ENCODE measurements at regions not wholly inside any gene's neighbourhood (a gene's known extent, or its start where the extent isn't known, plus 50 kb on each side); places are given as distances from the start of the nearest gene placed in this dataset.
"Not testable (repeated sequence)": the region's sequence is repeated elsewhere in the genome, so short reads cannot be mapped to it uniquely, and the experiment has no call there.

- H2AFZ ChIP-seq (ENCODE audit: low read length), result no peak overlapping the region
- no peaks in the 10 kb centered on the region for H3K79me2 ChIP-seq (ENCODE audit: low read length)
- peaks cover 2% of the 10 kb centered on the region; the same call in 1 of the 2 replicates for H3K4me1 ChIP-seq (ENCODE audit: low read length)
- H3K36me3 ChIP-seq (replicated peaks; ENCODE audit: insufficient read depth, low read length), result no peaks in the 10 kb centered on the region
- no peaks in the 10 kb centered on the region for H4K20me1 ChIP-seq (ENCODE audit: insufficient read depth, low read length)
- no peak overlapping the region for H3K9ac ChIP-seq (ENCODE audit: low read length)
- TF ChIP-seq EZH2 (optimal IDR thresholded peaks at IDR 0.05; ENCODE audit: low read depth, low read length) (no peak), CTCF (IDR thresholded peaks at IDR 0.05; ENCODE audit: low read length) (no peak), EZH2phosphoT487 (IDR thresholded peaks at IDR 0.05; ENCODE audit: low read length) (no peak)
- DNase-seq, result no peak
- H3K9me3 ChIP-seq (replicated peaks; ENCODE audit: insufficient read depth, low read length), result no peaks in the 10 kb centered on the region
- no peak overlapping the region for H3K4me3 ChIP-seq (ENCODE audit: low read length)
- H3K27ac ChIP-seq (ENCODE audit: low read length), result no peak overlapping the region
- no peaks in the 10 kb centered on the region for H3K9me2 ChIP-seq (replicated peaks; ENCODE audit: insufficient read depth, low read length)
- peaks cover 3% of the 10 kb centered on the region; the same call in 1 of the 2 replicates for H3K27me3 ChIP-seq (replicated peaks; ENCODE audit: insufficient read depth, low read length)
- no peaks in the 10 kb centered on the region for H3F3A ChIP-seq (ENCODE audit: insufficient read depth, low read length)
- no peak overlapping the region for H3K4me2 ChIP-seq (ENCODE audit: low read depth, low read length)
Measured at GRCh38 chr15:22259881-22260421, 179.6 kb downstream of the OR4M2 start.

- TF ChIP-seq CTCF (IDR thresholded peaks at IDR 0.05; ENCODE audit: low read length) (no peak), EZH2 (optimal IDR thresholded peaks at IDR 0.05; ENCODE audit: low read depth, low read length) (no peak), EZH2phosphoT487 (IDR thresholded peaks at IDR 0.05; ENCODE audit: low read length) (no peak)
- Histone ChIP-seq H3F3A (ENCODE audit: insufficient read depth, low read length) (no peaks in the 10 kb centered on the region), H3K4me1 (ENCODE audit: low read length) (no peaks in the 10 kb centered on the region), H4K20me1 (ENCODE audit: insufficient read depth, low read length) (no peaks in the 10 kb centered on the region), H3K27ac (ENCODE audit: low read length) (no peak overlapping the region), H3K79me2 (ENCODE audit: low read length) (no peaks in the 10 kb centered on the region), H3K9me3 (replicated peaks; ENCODE audit: insufficient read depth, low read length) (no peaks in the 10 kb centered on the region), H2AFZ (ENCODE audit: low read length) (no peak overlapping the region), H3K4me2 (ENCODE audit: low read depth, low read length) (no peak overlapping the region), H3K4me3 (ENCODE audit: low read length) (no peak overlapping the region), H3K27me3 (replicated peaks; ENCODE audit: insufficient read depth, low read length) (no peaks in the 10 kb centered on the region), H3K36me3 (replicated peaks; ENCODE audit: insufficient read depth, low read length) (no peaks in the 10 kb centered on the region), H3K9ac (ENCODE audit: low read length) (no peak overlapping the region), H3K9me2 (replicated peaks; ENCODE audit: insufficient read depth, low read length) (no peaks in the 10 kb centered on the region)
- no peak for DNase-seq
Measured at GRCh38 chr15:22262613-22263020, 182.3 kb downstream of the OR4M2 start.

- no peak overlapping the region for H2AFZ ChIP-seq (ENCODE audit: low read length)
- no peaks in the 10 kb centered on the region for H3K27me3 ChIP-seq (replicated peaks; ENCODE audit: insufficient read depth, low read length)
- H4K20me1 ChIP-seq (ENCODE audit: insufficient read depth, low read length), result no peaks in the 10 kb centered on the region
- H3K27ac ChIP-seq (ENCODE audit: low read length), result no peak overlapping the region
- no peak overlapping the region for H3K9ac ChIP-seq (ENCODE audit: low read length)
- no peak for DNase-seq
- no peak overlapping the region for H3K4me2 ChIP-seq (ENCODE audit: low read depth, low read length)
- no peaks in the 10 kb centered on the region for H3F3A ChIP-seq (ENCODE audit: insufficient read depth, low read length)
- no peak overlapping the region for H3K4me3 ChIP-seq (ENCODE audit: low read length)
- no peaks in the 10 kb centered on the region for H3K9me2 ChIP-seq (replicated peaks; ENCODE audit: insufficient read depth, low read length)
- no peak for TF ChIP-seq CTCF (IDR thresholded peaks at IDR 0.05; ENCODE audit: low read length)
- no peaks in the 10 kb centered on the region for H3K36me3 ChIP-seq (replicated peaks; ENCODE audit: insufficient read depth, low read length)
- H3K9me3 ChIP-seq (replicated peaks; ENCODE audit: insufficient read depth, low read length), result no peaks in the 10 kb centered on the region
- H3K4me1 ChIP-seq (ENCODE audit: low read length), result no peaks in the 10 kb centered on the region
- no peaks in the 10 kb centered on the region for H3K79me2 ChIP-seq (ENCODE audit: low read length)
Measured at GRCh38 chr15:22263738-22264137, 183.4 kb downstream of the OR4M2 start.

- H3K27me3 ChIP-seq (replicated peaks; ENCODE audit: insufficient read depth, low read length); H3K9ac ChIP-seq (ENCODE audit: low read length); H4K20me1 ChIP-seq (ENCODE audit: insufficient read depth, low read length); DNase-seq; H3F3A ChIP-seq (ENCODE audit: insufficient read depth, low read length); H3K4me2 ChIP-seq (ENCODE audit: low read depth, low read length); H3K4me1 ChIP-seq (ENCODE audit: low read length); H3K9me3 ChIP-seq (replicated peaks; ENCODE audit: insufficient read depth, low read length); H3K36me3 ChIP-seq (replicated peaks; ENCODE audit: insufficient read depth, low read length); H3K27ac ChIP-seq (ENCODE audit: low read length); H3K9me2 ChIP-seq (replicated peaks; ENCODE audit: insufficient read depth, low read length); H2AFZ ChIP-seq (ENCODE audit: low read length); H3K79me2 ChIP-seq (ENCODE audit: low read length); H3K4me3 ChIP-seq (ENCODE audit: low read length): not testable (repeated sequence)
Measured at GRCh38 chr15:22264272-22264671, 183.9 kb downstream of the OR4M2 start.

Data from MM.1S (cell line).